ENCODE measurements at regions not wholly inside any gene's neighbourhood (a gene's known extent, or its start where the extent isn't known, plus 50 kb on each side); places are given as distances from the start of the nearest gene placed in this dataset.
A peak's percentile ranks its signal among the peaks of the same experiment; 100 is the strongest.

- FAIRE-seq (no peak), DNase-seq (ENCODE audit: extremely low spot score, insufficient read length, low read depth) (no peak)
These were observed 114.9 kb upstream of the AGAP1 start for GRCh38 chr2:235378944-235379343.

DNA sequence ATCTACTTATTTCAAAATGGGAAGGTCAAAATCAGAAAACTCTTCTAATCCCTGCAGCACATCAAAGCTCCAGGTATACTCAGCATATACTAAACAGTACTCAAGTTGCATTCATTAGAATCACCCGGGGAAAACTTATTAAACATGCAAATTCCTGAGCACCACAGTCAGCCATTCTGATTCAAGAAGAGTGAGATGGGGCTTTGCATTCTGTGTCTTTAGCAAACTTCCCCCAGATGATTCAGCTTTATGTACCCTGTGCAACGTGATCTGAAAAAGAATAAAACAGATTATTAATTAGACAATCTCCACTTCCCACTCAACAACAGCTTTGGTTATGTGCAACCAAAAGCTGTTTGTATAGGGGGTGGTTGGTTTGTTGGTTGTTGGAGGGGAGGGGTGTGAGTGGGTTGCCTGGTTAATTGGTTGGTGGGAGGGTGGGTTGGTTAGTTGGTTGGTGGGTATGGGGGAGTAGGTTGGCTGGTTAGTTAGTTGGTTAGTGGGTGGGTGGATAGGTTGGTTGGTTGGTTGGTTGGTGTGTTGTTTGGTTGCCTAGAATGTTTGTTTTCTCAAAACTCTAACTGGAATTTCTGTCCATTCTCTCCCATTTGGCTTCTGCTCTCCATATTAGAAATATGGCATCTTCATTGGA is 112.5 kb upstream of the AGAP1 start:
- DNase-seq (ENCODE audit: extremely low spot score, insufficient read length, low read depth) (no peak), FAIRE-seq (no peak)

GRCh38 chr2:235382179-235382578 is 111.7 kb upstream of the AGAP1 start:
- DNase-seq (ENCODE audit: extremely low spot score, insufficient read length, low read depth) (no peak), FAIRE-seq (no peak)

DNA sequence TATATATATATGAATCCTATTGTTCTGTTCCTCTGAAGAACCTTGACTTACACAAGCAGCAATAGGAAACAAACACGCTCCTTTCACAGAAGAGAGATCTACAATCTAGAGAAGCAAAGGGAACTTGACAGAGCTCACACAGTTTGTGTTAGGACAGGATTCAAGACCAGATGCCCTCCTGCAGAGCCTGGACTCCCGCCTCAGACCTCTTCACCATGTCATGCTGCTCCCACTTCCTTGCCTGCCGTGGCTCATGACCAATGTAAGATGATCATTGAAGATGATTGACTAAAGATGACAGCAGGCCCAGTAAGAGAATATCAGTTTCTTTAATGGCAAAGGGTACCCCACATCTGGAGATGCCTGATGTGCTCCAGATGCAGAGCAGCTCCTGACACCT is 111.2 kb upstream of the AGAP1 start:
- no peak for DNase-seq (ENCODE audit: extremely low spot score, insufficient read length, low read depth)
- FAIRE-seq: no peak

- DNase-seq (ENCODE audit: extremely low spot score, insufficient read length, low read depth) (no peak), FAIRE-seq (no peak)
These were observed 110.5 kb upstream of the AGAP1 start for GRCh38 chr2:235383272-235383843.

DNA sequence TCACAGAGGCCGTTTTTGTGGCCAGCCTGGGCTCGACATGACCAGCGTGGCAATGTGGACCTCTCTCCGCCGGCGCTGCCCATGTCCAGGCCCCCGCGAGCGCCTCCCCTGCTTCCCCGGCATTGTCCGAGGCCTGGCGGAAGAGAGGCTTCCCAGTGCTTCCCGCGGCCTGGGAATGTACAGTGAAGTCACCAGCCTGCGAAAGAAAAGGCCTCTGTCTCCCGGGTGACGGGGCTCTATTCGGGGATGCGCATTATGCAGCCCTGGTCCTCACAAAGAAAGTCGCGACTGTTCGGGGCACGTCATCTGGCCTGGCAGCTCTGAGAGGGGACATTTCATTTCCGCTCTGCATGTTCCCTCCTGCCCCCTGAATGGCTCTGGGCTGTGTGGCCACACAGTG is 109.2 kb upstream of the AGAP1 start:
- DNase-seq (ENCODE audit: extremely low spot score, insufficient read length, low read depth) (no peak), FAIRE-seq (no peak)

- FAIRE-seq: no peak
- no peak for DNase-seq (ENCODE audit: extremely low spot score, insufficient read length, low read depth)
These were observed 104.2 kb upstream of the AGAP1 start for GRCh38 chr2:235389626-235390025.

DNA sequence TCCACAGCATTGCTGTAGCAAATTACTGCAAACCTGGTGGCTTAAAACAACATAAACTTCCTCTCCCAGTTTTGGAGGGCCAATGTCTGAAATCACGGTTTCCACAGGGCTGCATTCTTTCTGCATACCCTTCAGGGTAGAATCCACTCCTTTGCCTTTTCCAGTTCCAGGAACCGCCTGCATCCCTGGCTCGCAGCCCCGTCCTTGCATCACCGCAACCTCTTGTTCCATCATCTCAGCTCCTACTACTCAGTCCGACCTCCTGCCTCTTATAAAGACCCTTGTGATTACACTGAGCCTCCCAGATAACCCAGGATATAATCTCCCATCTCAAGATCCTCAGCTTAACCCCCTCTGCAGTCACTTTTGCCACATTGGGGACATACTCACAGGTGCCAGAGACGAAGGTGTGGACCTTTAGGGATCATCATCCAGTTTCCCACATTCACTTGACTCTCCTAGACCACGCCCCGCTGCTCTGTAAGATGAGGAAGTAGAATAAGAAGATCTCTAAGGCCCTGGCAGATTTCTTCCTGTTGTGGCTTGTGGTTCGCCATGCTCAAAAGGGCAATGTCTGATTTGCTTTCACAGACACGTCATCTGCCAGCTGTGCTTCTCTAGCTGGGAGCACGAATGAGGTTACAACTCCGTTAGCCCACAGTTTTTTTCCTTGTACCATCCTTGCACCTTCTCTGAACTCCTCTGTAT is 103.6 kb upstream of the AGAP1 start:
- DNase-seq (ENCODE audit: extremely low spot score, insufficient read length, low read depth): no peak

DNA sequence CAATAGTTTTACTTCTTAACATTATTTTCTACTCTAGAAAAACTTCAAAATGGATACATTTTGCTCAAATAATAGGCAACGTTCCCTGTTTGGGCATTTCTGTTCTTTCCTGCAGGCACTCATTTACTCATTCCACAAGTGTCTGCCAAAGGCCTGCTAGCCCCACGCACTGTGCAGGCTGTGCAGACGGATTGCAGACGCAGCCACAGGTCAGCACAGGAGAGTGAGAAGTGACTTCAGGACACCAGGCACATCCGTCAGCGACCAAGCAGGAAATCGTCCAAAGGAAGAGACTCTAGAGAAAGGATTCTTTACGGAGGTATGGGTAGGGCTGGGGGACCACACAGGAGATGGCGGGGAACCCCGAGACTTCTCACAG is 103.0 kb upstream of the AGAP1 start:
- DNase-seq (ENCODE audit: extremely low spot score, insufficient read length, low read depth) (no peak), FAIRE-seq (no peak)

More for the DNA sequence above, 103.6 kb upstream of the AGAP1 start:
- peak; percentile 39 for FAIRE-seq

GRCh38 chr2:235391921-235392615 is 101.8 kb upstream of the AGAP1 start:
- DNase-seq (ENCODE audit: extremely low spot score, insufficient read length, low read depth) (no peak), FAIRE-seq (no peak)

- DNase-seq (ENCODE audit: extremely low spot score, insufficient read length, low read depth) (no peak), FAIRE-seq (no peak)
These were observed 99.5 kb upstream of the AGAP1 start for GRCh38 chr2:235394278-235394828.

DNA sequence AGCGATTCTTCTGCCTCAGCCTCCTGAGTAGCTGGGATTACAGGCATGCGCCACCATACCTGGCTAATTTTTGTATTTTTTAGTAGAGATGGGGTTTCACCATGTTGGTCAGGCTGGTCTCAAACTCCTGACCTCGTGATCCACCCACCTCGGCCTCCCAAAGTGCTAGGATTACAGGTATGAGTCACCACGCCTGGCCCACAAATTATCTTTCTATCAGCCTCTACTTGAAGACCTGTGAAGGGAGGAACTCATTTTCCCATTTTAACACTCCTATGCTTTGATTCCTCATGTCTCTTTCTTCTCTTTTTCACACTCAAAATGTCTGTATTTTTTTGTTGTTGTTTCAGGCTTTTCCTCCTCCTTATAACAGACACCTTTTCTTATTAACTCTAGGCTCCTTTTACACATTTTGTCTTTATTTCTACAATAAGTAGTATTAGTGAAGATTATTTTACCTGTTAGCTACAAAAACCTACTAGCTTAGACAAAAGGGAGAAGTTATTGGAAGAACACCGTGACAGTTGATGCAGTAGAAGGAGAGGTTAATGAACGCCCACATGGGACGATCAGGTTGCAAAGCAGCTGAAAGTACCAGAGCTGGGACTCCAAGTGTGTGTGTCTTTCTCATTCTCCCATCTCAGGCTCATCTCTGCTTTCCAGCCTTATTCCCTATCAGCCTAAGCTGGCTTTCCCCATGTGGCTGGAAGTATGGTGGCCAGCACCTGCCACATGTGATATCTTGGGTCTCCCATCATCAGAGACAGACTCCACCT is 97.6 kb upstream of the AGAP1 start:
- DNase-seq (ENCODE audit: extremely low spot score, insufficient read length, low read depth) (no peak), FAIRE-seq (no peak)

DNA sequence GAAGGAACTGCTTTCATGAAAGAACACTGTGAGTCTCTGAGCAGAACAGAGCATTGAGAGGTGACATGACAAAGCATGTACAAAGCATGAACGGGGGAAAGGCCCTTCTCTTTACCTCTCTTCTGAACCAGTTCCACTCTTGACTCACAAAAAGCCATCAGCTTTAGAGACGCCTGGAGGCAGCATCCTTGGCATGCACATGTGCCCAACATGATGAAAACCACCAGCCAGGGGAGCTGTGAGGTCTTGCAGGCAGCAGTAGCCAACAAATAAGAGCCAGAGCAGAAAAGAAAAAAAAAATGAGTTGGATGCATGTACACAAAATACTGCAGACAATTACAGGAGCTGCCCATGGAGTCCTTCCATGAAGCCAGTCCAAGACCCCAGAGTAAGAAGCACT is 95.5 kb upstream of the AGAP1 start:
- DNase-seq (ENCODE audit: extremely low spot score, insufficient read length, low read depth) (no peak), FAIRE-seq (no peak)

DNA sequence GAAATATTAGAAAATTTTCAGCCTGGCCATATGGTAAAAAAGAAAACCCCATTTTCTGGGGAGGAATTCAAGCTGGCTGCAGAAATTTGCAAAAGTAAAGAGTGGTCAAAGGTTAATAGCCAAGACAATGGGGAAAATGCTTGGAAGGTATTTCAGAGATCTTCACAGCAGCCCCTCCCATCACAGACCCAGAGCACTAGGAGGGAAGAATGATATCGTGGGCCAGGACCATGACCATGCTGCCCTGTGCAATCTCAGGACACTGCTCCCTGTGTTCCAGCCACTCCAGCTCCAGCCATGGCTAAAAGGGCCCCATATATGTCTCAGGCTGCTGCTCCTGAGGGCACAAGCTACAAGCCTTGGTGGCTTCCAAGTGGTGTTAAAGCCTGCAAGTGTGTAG is 93.9 kb upstream of the AGAP1 start:
- FAIRE-seq: no peak
- no peak for DNase-seq (ENCODE audit: extremely low spot score, insufficient read length, low read depth)

- no peak for DNase-seq (ENCODE audit: extremely low spot score, insufficient read length, low read depth)
- no peak for FAIRE-seq
These were observed 91.4 kb upstream of the AGAP1 start for GRCh38 chr2:235402422-235402821.

GRCh38 chr2:235405612-235406361 is 88.1 kb upstream of the AGAP1 start:
- DNase-seq (ENCODE audit: extremely low spot score, insufficient read length, low read depth) (no peak), FAIRE-seq (no peak)

- FAIRE-seq: no peak
These were observed 87.4 kb upstream of the AGAP1 start for GRCh38 chr2:235406430-235406829.

GRCh38 chr2:235411905-235412485 is 81.8 kb upstream of the AGAP1 start:
- DNase-seq (ENCODE audit: extremely low spot score, insufficient read length, low read depth): no peak
- FAIRE-seq: no peak

More at GRCh38 chr2:235406430-235406829, 87.4 kb upstream of the AGAP1 start:
- no peak for DNase-seq (ENCODE audit: extremely low spot score, insufficient read length, low read depth)

GRCh38 chr2:235413064-235413463 is 80.8 kb upstream of the AGAP1 start:
- FAIRE-seq: no peak

More at GRCh38 chr2:235413064-235413463, 80.8 kb upstream of the AGAP1 start:
- DNase-seq (ENCODE audit: extremely low spot score, insufficient read length, low read depth): no peak
